H1 (cell line): ENCODE measurements at regions not wholly inside any gene's neighbourhood (a gene's known extent, or its start where the extent isn't known, plus 50 kb on each side); places are given as distances from the start of the nearest gene placed in this dataset.
A peak's percentile ranks its signal among the peaks of the same experiment; 100 is the strongest.

Source experiments
- CTCF ChIA-PET: fragments of 300-600 bp; sonication (Branson Sonifier 250); formaldehyde crosslinking; loops from one replicate; lab custom pipeline; 2021; ENCODE audit not compliant: partially characterized antibody; lab: Charles Lee
- POLR2A ChIA-PET: fragments of 300-600 bp; sonication (Branson Sonifier 250); formaldehyde crosslinking; loops from one replicate; lab custom pipeline; 2021; ENCODE audit warnings: inconsistent platforms; ENCODE audit not compliant: partially characterized antibody; lab: Charles Lee
- DNase-seq, 2 experiments: peaks; one replicate each; pipeline versions ENCODE4 v3.0.0 to v3.0.0-alpha.2; 2010 to 2022; ENCODE audit warnings: low spot score in 2 of 2, low read depth in 1 of 2, mixed read lengths in 1 of 2
- FAIRE-seq: peaks from 2 replicates; lab custom pipeline; 2011; peaks lifted over from hg19 to GRCh38; lab: Jason Lieb, UNC
- H2AFZ ChIP-seq: 2 replicates; pipeline ENCODE4 v1.8.1; 2012; ENCODE audit warnings: low read length, inconsistent platforms
- H2AK5ac ChIP-seq: 2 replicates; pipeline ENCODE4 v1.6.1; 2013; ENCODE audit warnings: low read depth, low read length
- H2BK120ac ChIP-seq: replicated peaks from 2 replicates; pipeline ENCODE3; 2013; ENCODE audit warnings: low read depth, low read length, inconsistent platforms
- H2BK12ac ChIP-seq: 2 replicates; pipeline ENCODE4 v1.6.1; 2013; ENCODE audit warnings: low read depth, low read length
- H2BK15ac ChIP-seq: 2 replicates; pipeline ENCODE4 v1.6.1; 2013; ENCODE audit warnings: low read length
- H2BK20ac ChIP-seq: 2 replicates; pipeline ENCODE4 v1.6.1; 2013; ENCODE audit warnings: low read length
- H2BK5ac ChIP-seq: 2 replicates; pipeline ENCODE4 v1.6.1; 2013; ENCODE audit warnings: low read depth, low read length
- H3K14ac ChIP-seq: 2 replicates; pipeline ENCODE4 v1.6.1; 2013; ENCODE audit warnings: inconsistent platforms; ENCODE audit not compliant: insufficient read length
- H3K18ac ChIP-seq: 2 replicates; pipeline ENCODE4 v1.6.1; 2013; ENCODE audit warnings: low read length; ENCODE audit errors: extremely low read depth
- H3K23ac ChIP-seq: 2 replicates; pipeline ENCODE4 v1.6.1; 2013; ENCODE audit warnings: inconsistent platforms; ENCODE audit not compliant: insufficient read length
- H3K23me2 ChIP-seq: 2 replicates; pipeline ENCODE4 v1.6.1; 2013; ENCODE audit warnings: low read depth, low read length
- H3K27ac ChIP-seq: 2 replicates; pipeline ENCODE4 v1.6.1; 2011; ENCODE audit warnings: low read depth, low read length, inconsistent platforms
- H3K27me3 ChIP-seq, 4 experiments: replicated peaks in 1 of 4; 1 replicate in 1 of 4; 2 replicates in 3 of 4; pipeline versions ENCODE4 v1.6.1 to v1.8.1; 2011 to 2013; ENCODE audit warnings: low read length in 3 of 4, mild to moderate bottlenecking in 3 of 4, inconsistent platforms in 2 of 4, mixed read lengths in 2 of 4, moderate library complexity in 1 of 4; ENCODE audit not compliant: control insufficient read depth in 3 of 4, insufficient read depth in 3 of 4; ENCODE audit errors: extremely low read depth in 1 of 4
- H3K36me3 ChIP-seq, 4 experiments: 2 replicates each; pipeline versions ENCODE4 v1.6.1 to v1.8.1; 2011 to 2013; ENCODE audit warnings: mild to moderate bottlenecking in 4 of 4, low read length in 3 of 4, moderate library complexity in 2 of 4, control low read depth in 1 of 4, inconsistent platforms in 1 of 4; ENCODE audit not compliant: insufficient read depth in 4 of 4, control insufficient read depth in 2 of 4
- H3K4ac ChIP-seq: replicated peaks from 2 replicates; pipeline ENCODE3; 2013; ENCODE audit warnings: low read length, low read depth, mixed read lengths, inconsistent platforms; ENCODE audit not compliant: insufficient read length
- H3K4me1 ChIP-seq, 4 experiments: replicated peaks in 1 of 4; 1 replicate in 1 of 4; 2 replicates in 3 of 4; pipeline versions ENCODE4 v1.6.1 to v1.8.1; 2011 to 2013; ENCODE audit warnings: low read length in 3 of 4, inconsistent platforms in 2 of 4, mixed read lengths in 1 of 4; ENCODE audit not compliant: insufficient read depth in 4 of 4, control insufficient read depth in 3 of 4
- H3K4me2 ChIP-seq, 2 experiments: 2 replicates each; pipeline versions ENCODE4 v1.6.1 to v1.8.1; 2011 to 2013; ENCODE audit warnings: low read depth in 2 of 2, low read length in 2 of 2, control low read depth in 1 of 2, inconsistent platforms in 1 of 2, mild to moderate bottlenecking in 1 of 2; ENCODE audit not compliant: insufficient read depth in 1 of 2
- H3K4me3 ChIP-seq, 4 experiments: fragments of 200-600, 300-600 bp in 1 of 4; sonication (generic), shearing (Covaris generic), sonication (Bioruptor Twin) in 1 of 4; 2 replicates each; pipeline versions ENCODE4 v1.5.1 to v1.8.1; 2011 to 2016; ENCODE audit warnings: low read length in 4 of 4, low read depth in 3 of 4, control low read depth in 2 of 4, inconsistent platforms in 2 of 4, mild to moderate bottlenecking in 2 of 4, mixed read lengths in 1 of 4, moderate library complexity in 1 of 4; ENCODE audit not compliant: insufficient read depth in 2 of 4; ENCODE audit errors: extremely low read depth in 1 of 4
- H3K56ac ChIP-seq: replicated peaks from 2 replicates; pipeline ENCODE3; 2013; ENCODE audit warnings: low read depth, mild to moderate bottlenecking, mixed read lengths, low read length, inconsistent platforms; ENCODE audit not compliant: insufficient read length
- H3K79me1 ChIP-seq: 2 replicates; pipeline ENCODE4 v1.6.1; 2013; ENCODE audit warnings: low read depth, low read length, control low read depth
- H3K79me2 ChIP-seq, 2 experiments: 2 replicates each; pipeline versions ENCODE4 v1.6.1 to v1.8.1; 2012 to 2013; ENCODE audit warnings: low read length in 2 of 2, mild to moderate bottlenecking in 2 of 2, inconsistent platforms in 1 of 2; ENCODE audit not compliant: insufficient read depth in 2 of 2, control insufficient read depth in 1 of 2
- H3K9ac ChIP-seq, 4 experiments: replicated peaks in 1 of 4; 1 replicate in 1 of 4; 2 replicates in 3 of 4; pipeline versions ENCODE4 v1.6.1 to v1.8.1; 2011 to 2013; ENCODE audit warnings: low read depth in 3 of 4, low read length in 3 of 4, control low read depth in 2 of 4, mild to moderate bottlenecking in 2 of 4, moderate library complexity in 2 of 4, inconsistent platforms in 1 of 4; ENCODE audit errors: extremely low read depth in 1 of 4
- H3K9me3 ChIP-seq, 2 experiments: 2 replicates each; pipeline versions ENCODE4 v1.6.1 to v1.8.1; 2012 to 2013; ENCODE audit warnings: mild to moderate bottlenecking in 2 of 2, moderate library complexity in 2 of 2, control low read depth in 1 of 2, inconsistent platforms in 1 of 2, low read depth in 1 of 2, low read length in 1 of 2, mixed read lengths in 1 of 2; ENCODE audit not compliant: insufficient read depth in 2 of 2
- H4K20me1 ChIP-seq, 2 experiments: replicated peaks in 1 of 2; 2 replicates each; pipeline versions ENCODE3 to v1.8.1; 2011 to 2013; ENCODE audit warnings: inconsistent platforms in 2 of 2, low read length in 2 of 2, mild to moderate bottlenecking in 1 of 2; ENCODE audit not compliant: insufficient read depth in 2 of 2, control insufficient read depth in 1 of 2
- H4K5ac ChIP-seq: 2 replicates; pipeline ENCODE4 v1.6.1; 2013; ENCODE audit warnings: low read length, low read depth, mixed read lengths, inconsistent platforms; ENCODE audit not compliant: insufficient read length
- H4K8ac ChIP-seq: 2 replicates; pipeline ENCODE4 v1.8.0; 2013; ENCODE audit warnings: mild to moderate bottlenecking, moderate library complexity, low read length, inconsistent platforms; ENCODE audit not compliant: insufficient read depth; ENCODE audit errors: extremely low read depth
- H4K91ac ChIP-seq: replicated peaks from 2 replicates; pipeline ENCODE3; 2013; ENCODE audit warnings: low read length, mixed read lengths, inconsistent platforms; ENCODE audit not compliant: insufficient read length
- ATF2 ChIP-seq: IDR thresholded peaks from 2 replicates; pipeline ENCODE4 v1.6.1; 2012; ENCODE audit warnings: low read length, inconsistent platforms
- ATF3 ChIP-seq: IDR thresholded peaks from 2 replicates; pipeline ENCODE4 v1.6.1; 2011; ENCODE audit warnings: low read depth, mild to moderate bottlenecking, low read length; ENCODE audit not compliant: insufficient read depth
- BACH1 ChIP-seq: IDR thresholded peaks from 2 replicates; pipeline ENCODE4 v1.6.1; 2012; ENCODE audit warnings: low read length, improper control_type of control experiment
- BRCA1 ChIP-seq: IDR thresholded peaks from 2 replicates; pipeline ENCODE4 v1.6.1; 2012; ENCODE audit warnings: low read depth, low read length, improper control_type of control experiment
- CEBPB ChIP-seq: IDR thresholded peaks from 2 replicates; pipeline ENCODE4 v1.6.1; 2012; ENCODE audit warnings: low read depth, low read length
- CHD2 ChIP-seq: IDR thresholded peaks from 2 replicates; pipeline ENCODE4 v1.6.1; 2012; ENCODE audit warnings: low read length, improper control_type of control experiment
- CTBP2 ChIP-seq: IDR thresholded peaks from 2 replicates; pipeline ENCODE4 v1.7.0; 2011; ENCODE audit warnings: borderline replicate concordance, mild to moderate bottlenecking, moderate library complexity, mixed read lengths, low read length; ENCODE audit not compliant: insufficient read depth, insufficient read length
- HDAC2 ChIP-seq, 2 experiments: fragments of 300-600 bp in 1 of 2; sonication (generic) in 1 of 2; IDR thresholded peaks; 2 replicates each; pipeline ENCODE4 v1.6.1; 2011 to 2012; ENCODE audit warnings: low read depth in 2 of 2, low read length in 2 of 2, mild to moderate bottlenecking in 2 of 2, moderate library complexity in 2 of 2, borderline replicate concordance in 1 of 2, inconsistent platforms in 1 of 2
- RAD21 ChIP-seq, 2 experiments: IDR thresholded peaks in 1 of 2; conservative IDR thresholded peaks in 1 of 2; 2 replicates each; pipeline ENCODE4 v1.6.1; 2011; ENCODE audit warnings: low read depth in 2 of 2, low read length in 2 of 2, improper control_type of control experiment in 1 of 2, inconsistent platforms in 1 of 2, mild to moderate bottlenecking in 1 of 2, moderate library complexity in 1 of 2
- RNF2 ChIP-seq: fragments of 200-900, 300-1000 bp; sonication (generic); IDR thresholded peaks from 2 replicates; pipeline ENCODE4 v1.7.1; 2016; ENCODE audit warnings: borderline replicate concordance, low read depth, mild to moderate bottlenecking, antibody characterized with exemption, low read length; ENCODE audit not compliant: poor library complexity, severe bottlenecking; ENCODE audit errors: missing control alignments
- SIRT6 ChIP-seq: IDR thresholded peaks from one replicate; pipeline ENCODE4 v1.7.1; 2012; ENCODE audit warnings: low read length, inconsistent platforms
- SUZ12 ChIP-seq: fragments of 200-600 bp; sonication (generic); IDR thresholded peaks from 2 replicates; pipeline ENCODE4 v1.6.1; 2012; ENCODE audit warnings: mild to moderate bottlenecking, inconsistent platforms, low read length, moderate library complexity, mixed read lengths
- WGBS, 2 experiments: shearing (Covaris generic) in 1 of 2; methylation state at CpG; one replicate each; pipeline versions ENCODE4 v1.1.6 to v1.1.7; 2013 to 2015; ENCODE audit warnings: low lambda C conversion rate in 2 of 2, mixed read lengths in 2 of 2, inconsistent platforms in 1 of 2, low coverage in 1 of 2, missing lambda C conversion rate in 1 of 2; ENCODE audit not compliant: insufficient replicate concordance in 2 of 2, insufficient coverage in 1 of 2, insufficient read length in 1 of 2; ENCODE audit errors: extremely low coverage in 1 of 2, missing lambda C conversion rate in 1 of 2; 5-methylcytosine and 5-hydroxymethylcytosine counted together

- H3K56ac ChIP-seq: no peak overlapping the region
- no peaks in the 10 kb centered on the region for H3K79me1 ChIP-seq
- TF ChIP-seq RAD21 (IDR thresholded peaks at IDR 0.05 in 1 of 2, conservative IDR thresholded peaks at IDR 0.05 in 1 of 2; ENCODE audit: low read depth in 2 of 2, low read length in 2 of 2): no peak
- no peak for TF ChIP-seq CTBP2
- no peak for TF ChIP-seq ATF3
- no peak for TF ChIP-seq SUZ12
- no peak for TF ChIP-seq HDAC2 (IDR thresholded peaks at IDR 0.05; ENCODE audit: borderline replicate concordance in 1 of 2, low read depth in 2 of 2, low read length in 2 of 2)
- no peak for TF ChIP-seq CHD2
- no peak for TF ChIP-seq ATF2
- TF ChIP-seq BRCA1: no peak
- no peak for TF ChIP-seq BACH1
- no peak for TF ChIP-seq RNF2
- TF ChIP-seq CEBPB: no peak
- TF ChIP-seq SIRT6: no peak
- no peaks in the 10 kb centered on the region for H3K9me3 ChIP-seq
- H3K4ac ChIP-seq: no peak overlapping the region
- ChIA-PET CTCF (no interaction called here), POLR2A (no interaction called here)
- no peaks in the 10 kb centered on the region for H3K23me2 ChIP-seq
- no peak overlapping the region for H2BK5ac ChIP-seq
- H2BK12ac ChIP-seq: no peak overlapping the region
- no peak overlapping the region; the same call in 1 of the 2 replicates for H3K18ac ChIP-seq
- no peaks in the 10 kb centered on the region for H3K36me3 ChIP-seq
- H3K27ac ChIP-seq: no peak overlapping the region
- no peak overlapping the region for H4K8ac ChIP-seq
- no peaks in the 10 kb centered on the region for H3K27me3 ChIP-seq
- H2BK15ac ChIP-seq: no peak overlapping the region
- H3K4me2 ChIP-seq: no peak overlapping the region
- H3K4me3 ChIP-seq: no peak overlapping the region
- H3K9ac ChIP-seq: no peak overlapping the region
- no peak overlapping the region for H4K5ac ChIP-seq
- H4K20me1 ChIP-seq: no peaks in the 10 kb centered on the region
- FAIRE-seq: no peak
- H3K79me2 ChIP-seq: no peaks in the 10 kb centered on the region
- no peak overlapping the region for H2AK5ac ChIP-seq
- DNase-seq: peak in 1 of 2 experiments; percentile 11
- H2BK120ac ChIP-seq: no peak overlapping the region
- H3K4me1 ChIP-seq: no peaks in the 10 kb centered on the region
- no peak overlapping the region for H2AFZ ChIP-seq
- H3K23ac ChIP-seq: no peak overlapping the region
- WGBS, 2 experiments: 94% methylated on average over 7 of the region's 7 CpGs; no CpG with 5 or more reads in 1 of the 2 experiments
- H3K14ac ChIP-seq: no peak overlapping the region
- no peak overlapping the region for H2BK20ac ChIP-seq
- H4K91ac ChIP-seq: no peak overlapping the region
Measured at GRCh38 chr10:130866857-130867256, 444.7 kb downstream of the TCERG1L start.
